Small intestine (tissue), 7 donors: ENCODE measurements at regions not wholly inside any gene's neighbourhood (a gene's known extent, or its start where the extent isn't known, plus 50 kb on each side); places are given as distances from the start of the nearest gene placed in this dataset.

Experiments
- DNase-seq, 2 donors: peaks; one replicate each; pipeline versions ENCODE4 v3.0.0 to v3.0.0-alpha.2; 2013
- FAIRE-seq: peaks from 2 replicates; lab custom pipeline; 2012; peaks lifted over from hg19 to GRCh38; lab: Jason Lieb, UNC
- H3K27ac ChIP-seq, 3 donors: one replicate each; pipeline ENCODE4 v1.5.1; 2013; ENCODE audit warnings: low read length in 2 of 3, mild to moderate bottlenecking in 2 of 3, control low read depth in 1 of 3, inconsistent platforms in 1 of 3, low read depth in 1 of 3, moderate library complexity in 1 of 3
- H3K27me3 ChIP-seq, 3 donors: one replicate each; pipeline ENCODE4 v1.6.1; 2013; ENCODE audit warnings: low read length in 3 of 3, inconsistent platforms in 1 of 3; ENCODE audit not compliant: control insufficient read depth in 3 of 3, insufficient read depth in 3 of 3
- H3K36me3 ChIP-seq, 3 donors: one replicate each; pipeline ENCODE4 v1.6.1; 2013; ENCODE audit warnings: low read length in 3 of 3, inconsistent platforms in 1 of 3, low read depth in 1 of 3, mild to moderate bottlenecking in 1 of 3, moderate library complexity in 1 of 3; ENCODE audit not compliant: control insufficient read depth in 3 of 3, insufficient read depth in 2 of 3
- H3K4me1 ChIP-seq, 3 donors: one replicate each; pipeline ENCODE4 v1.6.1; 2013; ENCODE audit warnings: low read length in 2 of 3, inconsistent platforms in 1 of 3, low read depth in 1 of 3, mild to moderate bottlenecking in 1 of 3, moderate library complexity in 1 of 3; ENCODE audit not compliant: control insufficient read depth in 3 of 3, insufficient read depth in 2 of 3
- H3K4me3 ChIP-seq, 3 donors: one replicate each; pipeline ENCODE4 v1.5.1; 2013; ENCODE audit warnings: low read length in 3 of 3, control low read depth in 1 of 3, inconsistent platforms in 1 of 3, low read depth in 1 of 3, mild to moderate bottlenecking in 1 of 3, moderate library complexity in 1 of 3
- H3K9me3 ChIP-seq, 2 donors: one replicate each; pipeline ENCODE4 v1.6.1; 2013; ENCODE audit warnings: low read depth in 1 of 2, low read length in 1 of 2; ENCODE audit not compliant: control insufficient read depth in 2 of 2, insufficient read depth in 1 of 2
- WGBS, 3 donors: extraction: QIAGEN DNeasy Blood & Tissue Kit; methylation state at CpG; one replicate each; pipeline ENCODE4 v1.1.7; 2013; 5-methylcytosine and 5-hydroxymethylcytosine counted together
- donor health status: healthy with polysubstance abuse.
- donor health status: control.
- donor health status: control.
- donor health status: Bipolar disorder and iron deficiency.
- donor health status: healthy.

DNA sequence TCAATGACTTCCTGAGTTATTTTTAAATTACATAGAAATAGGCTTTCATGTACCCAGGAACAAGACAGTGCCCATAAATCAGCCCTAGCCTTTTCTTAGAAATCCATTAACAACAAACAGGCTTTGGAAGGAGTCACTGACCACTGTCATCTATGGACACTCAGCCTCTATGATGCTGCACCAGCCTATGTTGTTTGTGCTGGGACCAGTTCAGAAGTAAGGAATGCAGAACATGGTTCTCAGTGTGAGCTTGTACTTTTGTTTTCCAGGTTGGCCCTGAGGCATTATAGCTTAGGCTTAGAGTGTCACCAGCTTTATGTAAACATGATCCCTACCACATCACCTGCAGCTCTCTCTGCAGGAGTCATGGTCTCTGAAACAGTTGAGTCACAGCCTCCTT is 335.7 kb upstream of the CDH7 start:
- DNase-seq (no peak), FAIRE-seq (no peak)
- Histone ChIP-seq H3K9me3 (no peaks in the 10 kb centered on the region), H3K4me1 (no peaks in the 10 kb centered on the region), H3K4me3 (no peak overlapping the region), H3K27ac (no peak overlapping the region), H3K36me3 (no peaks in the 10 kb centered on the region), H3K27me3 (no peaks in the 10 kb centered on the region)

DNA sequence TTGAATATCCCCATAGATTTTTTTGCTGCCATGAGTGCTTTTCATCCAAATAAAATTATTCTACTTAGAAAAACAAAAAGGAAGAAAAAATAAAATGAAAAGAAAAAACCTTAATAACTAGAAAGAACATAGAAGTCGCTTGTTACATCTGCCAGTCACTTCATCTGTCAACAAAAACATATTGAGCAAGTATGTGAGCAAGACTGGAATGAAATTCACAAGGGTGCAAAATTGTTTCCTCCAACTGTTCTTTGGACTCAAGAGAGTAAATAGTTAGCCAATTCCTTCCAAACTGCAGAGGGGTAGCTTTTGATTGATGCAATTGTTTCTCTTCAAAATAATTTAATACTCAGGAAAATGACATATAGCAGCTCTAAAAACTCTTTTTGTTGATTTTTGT is 336.3 kb upstream of the CDH7 start:
- FAIRE-seq (no peak), DNase-seq (no peak)
- H3K4me3 ChIP-seq: no peak overlapping the region
- H3K27me3 ChIP-seq: no peaks in the 10 kb centered on the region
- H3K36me3 ChIP-seq: no peaks in the 10 kb centered on the region
- H3K27ac ChIP-seq: no peak overlapping the region
- WGBS, 3 donors: 18 to 58% (median 36%) methylated on average over 1 of the region's 1 CpG
- H3K9me3 ChIP-seq: no peaks in the 10 kb centered on the region
- no peaks in the 10 kb centered on the region for H3K4me1 ChIP-seq

DNA sequence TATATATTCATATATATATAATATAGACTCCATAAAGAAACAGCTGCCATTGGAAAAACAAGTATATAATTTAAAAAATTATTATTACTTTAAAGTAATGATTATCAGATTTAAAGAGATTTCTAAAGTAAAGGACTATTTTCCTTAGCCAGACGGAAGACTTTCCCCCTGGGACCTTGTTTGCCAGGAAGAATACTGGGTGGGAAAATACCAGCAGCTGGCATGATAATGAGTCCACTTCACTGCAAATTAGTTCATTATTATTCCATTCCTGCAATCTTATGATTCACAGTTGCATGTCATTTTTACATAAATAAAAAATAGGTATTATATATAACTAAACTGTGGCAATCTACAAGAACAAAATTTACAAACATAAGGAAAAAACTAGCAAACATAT is 339.8 kb upstream of the CDH7 start:
- Histone ChIP-seq H3K4me3 (no peak overlapping the region), H3K9me3 (no peaks in the 10 kb centered on the region), H3K4me1 (no peaks in the 10 kb centered on the region), H3K36me3 (no peaks in the 10 kb centered on the region), H3K27me3 (no peaks in the 10 kb centered on the region), H3K27ac (no peak overlapping the region)
- DNase-seq (no peak), FAIRE-seq (peak; percentile 5)
- WGBS, 3 donors: 78 to 85% (median 79%) methylated on average over 1 of the region's 1 CpG

DNA sequence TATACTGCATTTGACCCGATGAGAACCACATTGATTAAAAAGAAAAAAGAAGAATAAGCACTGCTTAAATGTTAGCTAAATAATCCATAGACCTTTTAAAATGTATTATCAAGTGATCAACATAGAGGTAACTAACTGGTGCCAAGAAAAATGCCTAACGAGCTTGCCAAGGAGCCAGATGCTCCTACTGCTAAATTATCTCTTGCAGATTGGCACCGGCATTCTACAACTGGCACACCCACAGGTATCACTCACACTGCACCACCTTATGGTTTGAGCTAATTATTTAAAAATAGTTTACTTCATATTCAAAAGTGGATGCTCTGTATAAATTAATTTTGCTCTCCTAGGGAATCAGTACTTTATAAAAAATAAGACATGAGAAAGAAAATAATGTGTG is 341.6 kb upstream of the CDH7 start:
- no peak for FAIRE-seq
- WGBS, 3 donors: 46 to 72% (median 50%) methylated on average over 3 of the region's 3 CpGs

DNA sequence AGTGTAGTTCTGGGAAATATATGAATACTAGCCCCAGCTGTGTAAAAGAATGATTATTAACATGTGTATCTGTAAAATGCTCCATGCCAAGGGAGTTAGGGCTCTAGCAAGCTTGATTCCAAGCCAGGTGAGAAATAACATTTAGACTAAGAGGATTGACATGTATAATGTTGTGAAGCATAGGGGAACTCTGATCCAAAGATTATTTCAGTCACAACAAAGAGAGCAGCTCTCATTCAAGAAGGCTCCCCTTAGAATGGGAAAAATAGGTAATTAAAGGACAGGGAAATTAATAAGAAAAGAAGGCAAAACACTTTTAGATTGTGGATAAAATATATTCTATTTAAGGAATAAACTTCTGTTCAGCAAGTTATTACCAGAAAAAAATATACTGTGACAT is 347.3 kb upstream of the CDH7 start:
- no peak for FAIRE-seq
- no peak for DNase-seq
- no peaks in the 10 kb centered on the region for H3K27me3 ChIP-seq
- H3K4me1 ChIP-seq: no peaks in the 10 kb centered on the region
- H3K27ac ChIP-seq: no peak overlapping the region
- H3K36me3 ChIP-seq: no peaks in the 10 kb centered on the region
- H3K4me3 ChIP-seq: no peak overlapping the region
- no peaks in the 10 kb centered on the region for H3K9me3 ChIP-seq

More for the DNA sequence above, 341.6 kb upstream of the CDH7 start:
- DNase-seq: no peak
- no peak overlapping the region for H3K27ac ChIP-seq
- no peaks in the 10 kb centered on the region for H3K9me3 ChIP-seq
- no peak overlapping the region for H3K4me3 ChIP-seq
- H3K27me3 ChIP-seq: no peaks in the 10 kb centered on the region
- H3K4me1 ChIP-seq: no peaks in the 10 kb centered on the region
- no peaks in the 10 kb centered on the region for H3K36me3 ChIP-seq

GRCh38 chr18:65399091-65399490 is 351.7 kb upstream of the CDH7 start:
- no peaks in the 10 kb centered on the region for H3K4me1 ChIP-seq
- FAIRE-seq (no peak), DNase-seq (no peak)
- H3K9me3 ChIP-seq: no peaks in the 10 kb centered on the region
- 42 to 69% (median 60%) methylated on average over 1 of the region's 1 CpG for WGBS, 3 donors
- no peaks in the 10 kb centered on the region for H3K27me3 ChIP-seq
- no peaks in the 10 kb centered on the region for H3K36me3 ChIP-seq
- no peak overlapping the region for H3K4me3 ChIP-seq
- H3K27ac ChIP-seq: no peak overlapping the region

DNA sequence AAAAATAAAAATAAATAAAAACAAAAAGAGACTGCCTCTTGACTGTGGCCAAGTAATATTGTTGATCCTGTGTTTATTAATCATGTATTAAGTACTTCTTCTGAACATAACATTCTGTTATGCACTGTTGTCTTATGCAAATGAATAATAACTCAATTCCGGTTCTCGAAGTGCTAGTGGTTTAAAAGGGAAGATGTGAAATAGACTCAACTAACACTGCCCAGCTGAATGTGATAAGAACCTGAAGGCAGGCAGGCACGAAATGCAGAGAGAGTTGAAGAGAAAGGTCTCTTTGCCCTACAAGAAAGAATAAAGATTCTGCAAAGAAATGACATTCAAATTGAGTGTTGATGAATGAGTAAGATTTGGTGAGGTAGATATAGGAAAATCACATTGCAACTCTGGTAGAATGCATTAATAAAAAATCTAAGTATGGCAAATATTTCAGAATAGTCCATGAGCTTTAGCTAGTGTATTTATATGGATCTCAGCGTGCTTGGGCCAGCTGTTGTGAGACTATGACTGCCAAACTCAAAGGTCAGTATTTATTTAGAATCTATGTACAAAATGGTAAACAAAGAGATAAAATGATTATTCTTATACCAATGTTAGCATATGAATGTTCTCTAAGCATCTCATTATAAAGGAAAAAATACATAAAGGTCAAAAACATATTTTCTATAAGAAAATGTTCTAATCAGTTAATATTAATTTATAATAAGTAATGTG is 352.3 kb upstream of the CDH7 start:
- FAIRE-seq: no peak
- Histone ChIP-seq H3K4me3 (no peak overlapping the region), H3K27me3 (no peaks in the 10 kb centered on the region), H3K4me1 (no peaks in the 10 kb centered on the region), H3K9me3 (no peaks in the 10 kb centered on the region), H3K36me3 (no peaks in the 10 kb centered on the region), H3K27ac (no peak overlapping the region)
- no peak for DNase-seq
- 52 to 61% (median 55%) methylated on average over 4 of the region's 4 CpGs for WGBS, 3 donors

DNA sequence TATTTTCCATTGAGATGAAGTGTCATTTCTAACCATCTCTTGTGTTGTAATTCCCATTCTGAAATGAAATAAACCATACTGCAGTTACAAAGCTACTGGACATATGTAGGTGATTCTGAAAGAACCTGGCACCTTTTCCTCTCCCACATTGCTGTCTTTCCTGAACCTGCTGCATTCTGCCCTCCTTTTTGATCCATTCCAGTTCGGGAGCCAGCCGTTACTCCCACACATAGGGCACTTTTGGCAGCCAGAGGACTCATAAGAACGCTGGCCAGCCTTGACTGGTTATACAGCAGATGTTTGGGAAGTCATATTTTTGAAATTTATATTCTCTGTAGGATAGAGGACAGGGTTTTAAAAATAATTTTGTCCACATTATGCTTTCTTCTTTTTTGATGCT is 369.8 kb upstream of the CDH7 start:
- 57 to 68% (median 63%) methylated on average over 3 of the region's 3 CpGs for WGBS, 3 donors
- DNase-seq: no peak

DNA sequence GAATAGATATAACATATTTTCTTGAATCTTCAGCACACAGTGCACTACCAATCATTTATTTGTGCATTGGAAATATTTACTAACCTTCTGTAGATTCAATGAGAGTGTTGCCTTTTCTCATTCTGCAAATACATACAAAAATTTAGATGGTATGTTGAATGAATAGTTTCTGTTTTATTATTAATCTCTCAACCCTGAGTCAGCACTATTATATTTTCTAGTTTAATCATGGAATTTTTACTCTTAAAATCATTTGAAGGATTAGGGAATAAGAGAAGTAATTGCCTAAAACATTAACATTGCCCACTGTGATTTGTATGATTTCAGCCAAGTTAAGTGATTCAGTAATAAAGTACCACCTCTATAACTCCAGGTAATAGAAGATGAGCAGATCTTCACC is 370.2 kb upstream of the CDH7 start:
- no peak overlapping the region for H3K27ac ChIP-seq
- no peak overlapping the region for H3K4me3 ChIP-seq
- no peak for DNase-seq
- no peaks in the 10 kb centered on the region for H3K4me1 ChIP-seq
- no peak for FAIRE-seq
- H3K36me3 ChIP-seq: no peaks in the 10 kb centered on the region
- no peaks in the 10 kb centered on the region for H3K27me3 ChIP-seq
- no peaks in the 10 kb centered on the region for H3K9me3 ChIP-seq

More for the DNA sequence above, 369.8 kb upstream of the CDH7 start:
- Histone ChIP-seq H3K9me3 (no peaks in the 10 kb centered on the region), H3K27ac (no peak overlapping the region), H3K4me1 (no peaks in the 10 kb centered on the region), H3K4me3 (no peak overlapping the region), H3K36me3 (no peaks in the 10 kb centered on the region), H3K27me3 (no peaks in the 10 kb centered on the region)
- FAIRE-seq: no peak
